HCT116 (cell line): ENCODE measurements at regions not wholly inside any gene's neighbourhood (a gene's known extent, or its start where the extent isn't known, plus 50 kb on each side); places are given as distances from the start of the nearest gene placed in this dataset.
"Not testable (repeated sequence)": the region's sequence is repeated elsewhere in the genome, so short reads cannot be mapped to it uniquely, and the experiment has no call there.

Experiments
- ATAC-seq: fragments of 200-7000 bp; cut with Tn5 transposase; 2 replicates; pipeline ENCODE4 v1.9.1; 2020; ENCODE audit warnings: mild to moderate bottlenecking, moderate library complexity
- BruUV-seq: library from RNA; stranded (reverse); fragments of 400-500 nt; replicated peaks from 2 replicates; lab custom pipeline; 2021; lab: Mats Ljungman, UMichigan
- CTCF ChIA-PET: fragments of 300-600 bp; sonication (Branson Sonifier 250); formaldehyde crosslinking; loops from one replicate; lab custom pipeline; 2021; ENCODE audit warnings: antibody characterized with exemption; lab: Charles Lee
- POLR2A ChIA-PET: fragments of 300-600, 350-600 bp; sonication (Branson Sonifier 250); formaldehyde crosslinking; loops from one replicate; lab custom pipeline; 2021; ENCODE audit warnings: antibody characterized with exemption; lab: Charles Lee
- RAD21 ChIA-PET, 2 experiments: fragments of 300-600 bp; sonication (Branson Sonifier 250); formaldehyde crosslinking; loops; one replicate each; lab custom pipeline; 2023; ENCODE audit warnings: low total read pairs in 2 of 2; ENCODE audit not compliant: uncharacterized antibody in 2 of 2, unreplicated experiment in 2 of 2, low non-redundant PET in 1 of 2; lab: Charles Lee
- DNase-seq: peaks from one replicate; pipeline ENCODE4 v3.0.0-alpha.2; 2010; ENCODE audit warnings: low read depth, low spot score
- H2AFZ ChIP-seq: fragments of 200-600 bp; shearing (Covaris generic), sonication (generic); 2 replicates; pipeline ENCODE4 v1.6.1; 2017; ENCODE audit warnings: low read depth, mixed run types, mixed read lengths, antibody characterized with exemption, low read length; ENCODE audit not compliant: poor library complexity, severe bottlenecking
- H3K27ac ChIP-seq: 2 replicates; pipeline ENCODE4 v1.5.1; 2012; ENCODE audit warnings: low read depth, low read length
- H3K27me3 ChIP-seq: fragments of 200-600 bp; sonication (generic); 2 replicates; pipeline ENCODE4 v1.6.1; 2016; ENCODE audit warnings: mixed run types, low read length, mixed read lengths; ENCODE audit not compliant: insufficient read depth
- H3K36me3 ChIP-seq, 2 experiments: fragments of 200-500 bp in 1 of 2; fragments of 200-600 bp in 1 of 2; sonication (Bioruptor generic) in 1 of 2; sonication (generic) in 1 of 2; 2 replicates each; pipeline versions ENCODE4 v1.5.1 to v1.6.1; 2014 to 2016; ENCODE audit warnings: low read length in 2 of 2, inconsistent platforms in 1 of 2, mixed read lengths in 1 of 2, mixed run types in 1 of 2; ENCODE audit not compliant: insufficient read depth in 2 of 2, control insufficient read depth in 1 of 2
- H3K4me1 ChIP-seq, 2 experiments: fragments of 200-600 bp in 1 of 2; sonication (generic) in 1 of 2; 2 replicates each; pipeline versions ENCODE4 v1.5.1 to v1.6.1; 2012 to 2017; ENCODE audit warnings: low read length in 2 of 2, inconsistent platforms in 1 of 2, mild to moderate bottlenecking in 1 of 2, mixed read lengths in 1 of 2, mixed run types in 1 of 2, moderate library complexity in 1 of 2; ENCODE audit not compliant: insufficient read depth in 2 of 2, control insufficient read depth in 1 of 2
- H3K4me2 ChIP-seq: fragments of 200-600 bp; sonication (generic); 2 replicates; pipeline ENCODE4 v1.6.1; 2017; ENCODE audit warnings: mixed run types, low read length, mixed read lengths
- H3K4me3 ChIP-seq, 2 experiments: fragments of 200-600 bp in 1 of 2; sonication (generic) in 1 of 2; replicated peaks in 1 of 2; 2 replicates each; pipeline ENCODE4 v1.5.1; 2011 to 2016; ENCODE audit warnings: low read length in 2 of 2, control low read depth in 1 of 2, low read depth in 1 of 2, mild to moderate bottlenecking in 1 of 2, mixed read lengths in 1 of 2, mixed run types in 1 of 2
- H3K79me2 ChIP-seq: fragments of 200-600 bp; sonication (generic); 2 replicates; pipeline ENCODE4 v1.6.1; 2017; ENCODE audit warnings: mild to moderate bottlenecking, mixed run types, low read length, moderate library complexity, mixed read lengths; ENCODE audit not compliant: insufficient read depth
- H3K9ac ChIP-seq: fragments of 200-600 bp; sonication (generic); 2 replicates; pipeline ENCODE4 v1.6.1; 2016; ENCODE audit warnings: low read length, mixed read lengths
- H3K9me2 ChIP-seq: fragments of 200-600 bp; sonication (generic), shearing (Covaris generic); 2 replicates; pipeline ENCODE4 v1.6.1; 2017; ENCODE audit warnings: mixed run types, mild to moderate bottlenecking, moderate library complexity; ENCODE audit not compliant: insufficient read depth
- H3K9me3 ChIP-seq, 2 experiments: fragments of 200-500 bp in 1 of 2; fragments of 200-600 bp in 1 of 2; sonication (Bioruptor generic) in 1 of 2; sonication (generic) in 1 of 2; 2 replicates each; pipeline ENCODE4 v1.6.1; 2014 to 2017; ENCODE audit warnings: low read length in 2 of 2, mixed read lengths in 2 of 2, inconsistent platforms in 1 of 2, low read depth in 1 of 2, mild to moderate bottlenecking in 1 of 2, mixed run types in 1 of 2, moderate library complexity in 1 of 2; ENCODE audit not compliant: control insufficient read depth in 1 of 2, insufficient read depth in 1 of 2
- H4K20me1 ChIP-seq: fragments of 200-600 bp; sonication (generic), shearing (Covaris generic); 2 replicates; pipeline ENCODE4 v1.6.1; 2017; ENCODE audit warnings: mixed run types, mild to moderate bottlenecking, moderate library complexity; ENCODE audit not compliant: insufficient read depth
- CBX3 ChIP-seq: IDR thresholded peaks from 2 replicates; pipeline ENCODE4 v1.6.1; 2012; ENCODE audit warnings: low read depth
- ELF1 ChIP-seq: IDR thresholded peaks from 2 replicates; pipeline ENCODE4 v1.6.1; 2012; ENCODE audit warnings: low read depth, borderline replicate concordance
- EZH2 ChIP-seq: fragments of 200-600 bp; sonication (generic); IDR thresholded peaks from 2 replicates; pipeline ENCODE4 v1.6.1; 2017; ENCODE audit warnings: antibody characterized with exemption, mixed run types
- EZH2phosphoT487 ChIP-seq: fragments of 200-600 bp; IDR thresholded peaks from 2 replicates; pipeline ENCODE4 v1.6.1; 2018; ENCODE audit warnings: antibody characterized with exemption, borderline replicate concordance
- FOSL1 ChIP-seq: IDR thresholded peaks from 2 replicates; pipeline ENCODE4 v1.6.1; 2012; ENCODE audit warnings: low read depth
- RAD21 ChIP-seq: IDR thresholded peaks from 2 replicates; pipeline ENCODE4 v1.6.1; 2012; ENCODE audit warnings: low read depth, mild to moderate bottlenecking
- TCF7L2 ChIP-seq: IDR thresholded peaks from 2 replicates; pipeline ENCODE4 v1.7.0; 2011; ENCODE audit warnings: borderline replicate concordance, inconsistent platforms; ENCODE audit not compliant: insufficient read depth, insufficient read length; ENCODE audit errors: extremely low read depth
- ZBTB33 ChIP-seq: IDR thresholded peaks from 2 replicates; pipeline ENCODE4 v1.6.1; 2011; ENCODE audit warnings: mild to moderate bottlenecking, low read length, moderate library complexity; ENCODE audit not compliant: insufficient replicate concordance; ENCODE audit errors: extremely low read depth
- ZNF274 ChIP-seq: fragments of 200-500 bp; sonication (Bioruptor generic); IDR thresholded peaks from 2 replicates; pipeline ENCODE4 v1.6.1; 2014; ENCODE audit warnings: mild to moderate bottlenecking, low read depth, low read length, inconsistent platforms
- intact Hi-C: fragments of 100-400 bp; cut with micrococcal nuclease; formaldehyde crosslinking; loops from 2 replicates; pipeline ENCODE4 v1.10.0; 2022

DNA sequence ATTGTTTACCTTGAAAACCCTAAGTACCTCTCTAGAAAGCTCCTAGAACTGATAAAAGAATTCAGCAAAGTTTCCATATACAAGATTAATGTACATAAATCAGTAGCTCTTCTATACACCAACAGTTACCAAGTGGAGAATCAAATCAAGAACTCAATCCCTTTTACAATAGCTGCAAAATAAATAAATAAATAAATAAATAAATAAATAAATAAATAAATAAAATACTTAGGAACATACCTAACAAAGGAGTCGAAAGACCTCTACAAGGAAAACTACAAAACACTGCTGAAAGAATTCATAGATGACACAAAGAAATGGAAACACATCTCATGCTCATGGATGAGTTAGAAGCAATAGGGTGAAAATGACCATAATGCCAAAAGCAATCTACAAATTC is 452.6 kb upstream of the CBLB start:
- H3K27ac ChIP-seq, POLR2A ChIA-PET, ATAC-seq, H3K9me2 ChIP-seq, RAD21 ChIA-PET, H3K27me3 ChIP-seq, H3K4me1 ChIP-seq, H3K9ac ChIP-seq, H3K9me3 ChIP-seq, CTCF ChIA-PET, DNase-seq, BruUV-seq, H3K36me3 ChIP-seq, H3K4me2 ChIP-seq, H3K4me3 ChIP-seq, H4K20me1 ChIP-seq, H3K79me2 ChIP-seq, H2AFZ ChIP-seq, intact Hi-C loops: not testable (repeated sequence)

DNA sequence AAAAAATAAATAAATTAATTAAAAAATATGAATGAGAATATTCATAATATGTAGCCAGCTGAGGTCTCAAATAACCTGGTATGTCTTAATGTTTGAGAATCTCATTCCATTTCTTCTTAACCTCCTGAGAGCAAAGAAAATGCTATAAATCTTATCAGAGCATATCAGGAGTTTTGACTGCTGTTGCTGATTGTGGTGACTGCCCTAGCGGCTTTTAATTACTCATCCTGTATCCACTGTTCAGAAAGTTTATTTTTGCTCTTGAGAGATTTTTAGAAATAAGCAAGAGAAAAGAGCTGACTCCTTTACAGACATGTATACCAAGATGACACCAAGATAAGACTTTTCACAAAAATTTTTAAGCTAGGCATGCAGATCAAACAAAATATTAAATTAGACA is 454.8 kb upstream of the CBLB start:
- POLR2A ChIA-PET: no interaction called here
- Histone ChIP-seq H3K9me3 (no peaks in the 10 kb centered on the region), H3K27ac (no peak overlapping the region), H3K4me1 (no peaks in the 10 kb centered on the region), H3K4me2 (no peak overlapping the region), H3K9ac (no peak overlapping the region), H4K20me1 (no peaks in the 10 kb centered on the region), H2AFZ (no peak overlapping the region), H3K36me3 (no peaks in the 10 kb centered on the region), H3K27me3 (no peaks in the 10 kb centered on the region), H3K4me3 (no peak overlapping the region), H3K9me2 (no peaks in the 10 kb centered on the region), H3K79me2 (no peaks in the 10 kb centered on the region)
- RAD21 ChIA-PET: no interaction called here
- BruUV-seq: no TSS peak
- CTCF ChIA-PET: no interaction called here
- ATAC-seq (no peak), DNase-seq (no peak)
- intact Hi-C loops: no loop called here
- TF ChIP-seq TCF7L2: no peak
- no peak for TF ChIP-seq RAD21
- no peak for TF ChIP-seq ZBTB33
- no peak for TF ChIP-seq EZH2phosphoT487
- no peak for TF ChIP-seq CBX3
- TF ChIP-seq FOSL1: no peak
- no peak for TF ChIP-seq ZNF274
- TF ChIP-seq EZH2: no peak
- TF ChIP-seq ELF1: no peak
